ENCODE measurements at regions not wholly inside any gene's neighbourhood (a gene's known extent, or its start where the extent isn't known, plus 50 kb on each side); places are given as distances from the start of the nearest gene placed in this dataset.

DNA sequence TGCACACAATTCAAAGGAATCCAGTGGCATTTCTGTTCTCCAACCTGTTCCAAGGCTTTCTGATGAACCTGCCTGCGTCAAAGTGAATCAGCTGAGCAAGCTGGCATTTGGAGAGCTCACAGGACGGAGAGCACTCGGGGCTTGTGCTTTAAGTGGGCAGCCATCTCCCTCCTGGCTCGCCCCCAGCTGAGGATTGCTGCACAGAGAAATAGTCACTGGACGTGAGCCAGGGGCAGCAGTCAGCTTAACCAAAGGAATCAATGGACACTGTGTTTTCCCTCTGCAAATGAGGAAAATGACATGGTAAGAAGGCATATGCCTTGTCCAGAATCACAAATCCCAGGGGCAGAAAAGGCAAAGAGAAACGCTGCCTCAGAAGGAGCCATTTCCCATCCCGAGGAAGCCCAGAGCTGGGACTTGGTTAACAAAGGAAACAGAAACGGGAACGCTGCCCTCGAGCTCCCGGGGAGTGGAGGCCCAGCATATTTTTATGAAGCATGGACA lies 299.4 kb downstream of the ZSWIM6 start:
- TF ChIP-seq, protein P1, sequence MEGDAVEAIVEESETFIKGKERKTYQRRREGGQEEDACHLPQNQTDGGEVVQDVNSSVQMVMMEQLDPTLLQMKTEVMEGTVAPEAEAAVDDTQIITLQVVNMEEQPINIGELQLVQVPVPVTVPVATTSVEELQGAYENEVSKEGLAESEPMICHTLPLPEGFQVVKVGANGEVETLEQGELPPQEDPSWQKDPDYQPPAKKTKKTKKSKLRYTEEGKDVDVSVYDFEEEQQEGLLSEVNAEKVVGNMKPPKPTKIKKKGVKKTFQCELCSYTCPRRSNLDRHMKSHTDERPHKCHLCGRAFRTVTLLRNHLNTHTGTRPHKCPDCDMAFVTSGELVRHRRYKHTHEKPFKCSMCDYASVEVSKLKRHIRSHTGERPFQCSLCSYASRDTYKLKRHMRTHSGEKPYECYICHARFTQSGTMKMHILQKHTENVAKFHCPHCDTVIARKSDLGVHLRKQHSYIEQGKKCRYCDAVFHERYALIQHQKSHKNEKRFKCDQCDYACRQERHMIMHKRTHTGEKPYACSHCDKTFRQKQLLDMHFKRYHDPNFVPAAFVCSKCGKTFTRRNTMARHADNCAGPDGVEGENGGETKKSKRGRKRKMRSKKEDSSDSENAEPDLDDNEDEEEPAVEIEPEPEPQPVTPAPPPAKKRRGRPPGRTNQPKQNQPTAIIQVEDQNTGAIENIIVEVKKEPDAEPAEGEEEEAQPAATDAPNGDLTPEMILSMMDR (IDR thresholded peaks at IDR 0.05; ENCODE audit: extremely low read depth in 1 of 2, insufficient read depth in 1 of 2, low read depth in 1 of 2, low read length in 2 of 2), result no peak
- TF ChIP-seq, protein P2, sequence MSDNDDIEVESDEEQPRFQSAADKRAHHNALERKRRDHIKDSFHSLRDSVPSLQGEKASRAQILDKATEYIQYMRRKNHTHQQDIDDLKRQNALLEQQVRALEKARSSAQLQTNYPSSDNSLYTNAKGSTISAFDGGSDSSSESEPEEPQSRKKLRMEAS (IDR thresholded peaks at IDR 0.05; ENCODE audit: insufficient read depth, insufficient read length), result no peak
- TF ChIP-seq GATA2 (IDR thresholded peaks at IDR 0.05; ENCODE audit: insufficient read depth, insufficient read length, low read depth, low read length), result no peak
- TF ChIP-seq POLR2AphosphoS5 (IDR thresholded peaks at IDR 0.05; ENCODE audit: insufficient read depth, low read depth, low read length), result no peak
